ENCODE measurements at regions not wholly inside any gene's neighbourhood (a gene's known extent, or its start where the extent isn't known, plus 50 kb on each side); places are given as distances from the start of the nearest gene placed in this dataset.

GRCh38 chr15:70320077-70320476 is 222.4 kb upstream of the TLE3 start:
- TF ChIP-seq RXRA (IDR thresholded peaks at IDR 0.05; ENCODE audit: insufficient read depth, low read depth, low read length) (no peak), CTCF (IDR thresholded peaks at IDR 0.05; ENCODE audit: control extremely low read depth in 1 of 3, insufficient read depth in 1 of 3, low read depth in 1 of 3, low read length in 3 of 3) (no peak), KDM1A (IDR thresholded peaks at IDR 0.05; ENCODE audit: borderline replicate concordance, low read length) (no peak), RBBP5 (IDR thresholded peaks at IDR 0.05; ENCODE audit: borderline replicate concordance, low read depth, low read length) (no peak), RAD21 (IDR thresholded peaks at IDR 0.05 in 1 of 2, conservative IDR thresholded peaks at IDR 0.05 in 1 of 2; ENCODE audit: low read depth in 2 of 2, low read length in 2 of 2) (no peak), JUN (IDR thresholded peaks at IDR 0.05; ENCODE audit: low read depth, low read length) (no peak), FOSL1 (IDR thresholded peaks at IDR 0.05; ENCODE audit: insufficient read depth, low read depth, low read length) (no peak), BACH1 (IDR thresholded peaks at IDR 0.05; ENCODE audit: low read length) (no peak), TCF12 (IDR thresholded peaks at IDR 0.05; ENCODE audit: low read depth, low read length) (no peak), POLR2A (IDR thresholded peaks at IDR 0.05; ENCODE audit: control extremely low read depth in 1 of 2, low read depth in 2 of 2, low read length in 2 of 2) (no peak)

Measured in H1 (cell line).